ENCODE measurements at regions not wholly inside any gene's neighbourhood (a gene's known extent, or its start where the extent isn't known, plus 50 kb on each side); places are given as distances from the start of the nearest gene placed in this dataset.

GRCh38 chr2:41568648-41569047 is 479.2 kb upstream of the PKDCC start:
- no peaks in the 10 kb centered on the region for H3K4me1 Mint-ChIP-seq (ENCODE audit: low read depth)
- DNase-seq = no peak
- H3K9me3 Mint-ChIP-seq = peaks cover 38% of the 10 kb centered on the region
- H3K36me3 Mint-ChIP-seq (ENCODE audit: low read depth) = 0 out of 2 replicates have a peak, but pooled peaks cover 4% of the 10 kb centered on the region
- TF ChIP-seq CTCF (IDR thresholded peaks at IDR 0.05) = no peak
- H3K4me3 Mint-ChIP-seq = no peak overlapping the region
- no peak overlapping the region for H3K27ac Mint-ChIP-seq
- no peaks in the 10 kb centered on the region; the same call in 1 of the 2 replicates for H3K27me3 Mint-ChIP-seq (ENCODE audit: insufficient read depth)

GRCh38 chr2:41572154-41572553 is 475.7 kb upstream of the PKDCC start:
- no peak for DNase-seq
- no peak for TF ChIP-seq CTCF (IDR thresholded peaks at IDR 0.05)
- Mint-ChIP-seq H3K27me3 (ENCODE audit: insufficient read depth) (no peaks in the 10 kb centered on the region), H3K4me1 (ENCODE audit: low read depth) (no peaks in the 10 kb centered on the region), H3K36me3 (ENCODE audit: low read depth) (0 out of 2 replicates have a peak, but pooled peaks cover 4% of the 10 kb centered on the region), H3K4me3 (no peak overlapping the region), H3K9me3 (peaks cover 34% of the 10 kb centered on the region), H3K27ac (no peak overlapping the region)

- TF ChIP-seq CTCF (IDR thresholded peaks at IDR 0.05) = no peak
- no peak overlapping the region for H3K4me3 Mint-ChIP-seq
- no peaks in the 10 kb centered on the region for H3K27me3 Mint-ChIP-seq (ENCODE audit: insufficient read depth)
- no peaks in the 10 kb centered on the region for H3K4me1 Mint-ChIP-seq (ENCODE audit: low read depth)
- DNase-seq = no peak
- no peaks in the 10 kb centered on the region for H3K36me3 Mint-ChIP-seq (ENCODE audit: low read depth)
- H3K9me3 Mint-ChIP-seq = peaks cover 20% of the 10 kb centered on the region; the same call in 1 of the 2 replicates
- no peak overlapping the region for H3K27ac Mint-ChIP-seq
These were observed 471.4 kb upstream of the PKDCC start for GRCh38 chr2:41576423-41576822.

GRCh38 chr2:41579806-41580205 is 468.0 kb upstream of the PKDCC start:
- H3K4me1 Mint-ChIP-seq (ENCODE audit: low read depth) = no peaks in the 10 kb centered on the region
- peaks cover 2% of the 10 kb centered on the region; the same call in 1 of the 2 replicates for H3K36me3 Mint-ChIP-seq (ENCODE audit: low read depth)
- DNase-seq = no peak
- H3K9me3 Mint-ChIP-seq = peaks cover 33% of the 10 kb centered on the region
- H3K4me3 Mint-ChIP-seq = no peak overlapping the region
- H3K27me3 Mint-ChIP-seq (ENCODE audit: insufficient read depth) = no peaks in the 10 kb centered on the region; the same call in 1 of the 2 replicates
- no peak overlapping the region for H3K27ac Mint-ChIP-seq
- TF ChIP-seq CTCF (IDR thresholded peaks at IDR 0.05) = no peak

GRCh38 chr2:41580806-41581205 is 467.0 kb upstream of the PKDCC start:
- H3K27ac Mint-ChIP-seq = no peak overlapping the region
- H3K4me1 Mint-ChIP-seq (ENCODE audit: low read depth) = no peaks in the 10 kb centered on the region
- H3K27me3 Mint-ChIP-seq (ENCODE audit: insufficient read depth) = no peaks in the 10 kb centered on the region; the same call in 1 of the 2 replicates
- TF ChIP-seq CTCF (IDR thresholded peaks at IDR 0.05) = no peak
- no peak overlapping the region for H3K4me3 Mint-ChIP-seq
- H3K9me3 Mint-ChIP-seq = peaks cover 40% of the 10 kb centered on the region
- H3K36me3 Mint-ChIP-seq (ENCODE audit: low read depth) = peaks cover 4% of the 10 kb centered on the region; the same call in 1 of the 2 replicates
- no peak for DNase-seq

- no peak for DNase-seq
- H3K27ac Mint-ChIP-seq = no peak overlapping the region
- peaks cover 31% of the 10 kb centered on the region for H3K9me3 Mint-ChIP-seq
- H3K36me3 Mint-ChIP-seq (ENCODE audit: low read depth) = peaks cover 3% of the 10 kb centered on the region; the same call in 1 of the 2 replicates
- no peak for TF ChIP-seq CTCF (IDR thresholded peaks at IDR 0.05)
- H3K27me3 Mint-ChIP-seq (ENCODE audit: insufficient read depth) = no peaks in the 10 kb centered on the region
- H3K4me3 Mint-ChIP-seq = no peak overlapping the region
- H3K4me1 Mint-ChIP-seq (ENCODE audit: low read depth) = no peaks in the 10 kb centered on the region
These were observed 452.6 kb upstream of the PKDCC start for GRCh38 chr2:41595240-41595639.

Data from HFFc6 (cell line).